Esophagus squamous epithelium (tissue), 4 donors: ENCODE measurements at regions not wholly inside any gene's neighbourhood (a gene's known extent, or its start where the extent isn't known, plus 50 kb on each side); places are given as distances from the start of the nearest gene placed in this dataset.

ENCODE experiments used
- CTCF ChIP-seq, 6 experiments: fragments of 450-650 bp in 4 of 6; fragments of 200-600 bp in 2 of 6; sonication (generic) in 2 of 6; IDR thresholded peaks; one replicate each; pipeline ENCODE4 v1.5.1; 2016 to 2019; ENCODE audit warnings: antibody characterized with exemption in 6 of 6, mild to moderate bottlenecking in 4 of 6, moderate library complexity in 4 of 6
- POLR2A ChIP-seq, 4 donors: fragments of 450-650 bp; IDR thresholded peaks; one replicate each; pipeline ENCODE4 v1.6.1; 2017; ENCODE audit warnings: antibody characterized with exemption in 4 of 4, mild to moderate bottlenecking in 4 of 4, moderate library complexity in 3 of 4

GRCh38 chr6:91288741-91289140, 701.9 kb upstream of the MAP3K7 start:
- no peak for TF ChIP-seq CTCF (IDR thresholded peaks at IDR 0.05)
- TF ChIP-seq POLR2A (IDR thresholded peaks at IDR 0.05) = no peak
